SK-N-DZ (cell line): ENCODE measurements at regions not wholly inside any gene's neighbourhood (a gene's known extent, or its start where the extent isn't known, plus 50 kb on each side); places are given as distances from the start of the nearest gene placed in this dataset.
A peak's percentile ranks its signal among the peaks of the same experiment; 100 is the strongest.

Source experiments
- DNase-seq: peaks from one replicate; pipeline ENCODE4 v3.0.0-alpha.2; 2015; ENCODE audit warnings: low spot score

DNA sequence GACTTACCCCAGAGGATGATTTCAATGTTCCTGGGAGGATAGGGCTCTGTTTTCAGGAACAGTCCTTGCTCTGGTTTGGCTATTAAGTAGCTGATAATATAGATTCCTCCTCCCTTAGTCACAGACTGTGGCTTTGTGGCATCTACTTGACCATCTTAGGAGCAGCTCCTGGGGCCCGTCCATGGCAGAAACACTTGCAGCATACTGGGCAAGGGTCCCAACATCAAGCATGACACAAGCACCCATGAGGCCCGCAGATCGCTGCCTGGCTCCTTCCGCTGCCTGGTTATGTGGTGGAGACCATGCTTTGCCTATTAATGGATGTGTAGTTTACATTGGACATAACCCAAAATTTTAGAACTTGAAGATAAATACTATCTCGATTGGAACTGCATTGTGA is 170.1 kb downstream of the ICE1 start:
- no peak for DNase-seq

DNA sequence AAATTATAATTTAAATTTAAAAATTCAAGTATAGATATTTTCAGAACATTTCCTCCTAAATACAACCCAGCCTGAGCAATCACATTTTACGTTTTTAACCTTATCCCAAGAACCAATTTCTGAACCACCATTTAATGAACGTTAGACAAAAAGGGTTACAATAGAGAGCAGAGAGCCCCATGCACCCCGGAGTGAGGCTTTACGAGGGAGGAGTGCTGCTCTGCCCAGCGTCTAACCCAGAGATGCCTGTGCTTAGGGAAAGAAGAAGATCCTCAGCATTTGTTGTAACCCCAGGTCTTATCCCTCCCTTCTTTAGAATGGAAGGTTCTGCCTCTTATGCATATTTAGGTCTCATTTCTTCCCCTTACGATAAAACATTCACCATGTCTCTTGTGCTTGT is 169.1 kb downstream of the ICE1 start:
- DNase-seq, result no peak

DNA sequence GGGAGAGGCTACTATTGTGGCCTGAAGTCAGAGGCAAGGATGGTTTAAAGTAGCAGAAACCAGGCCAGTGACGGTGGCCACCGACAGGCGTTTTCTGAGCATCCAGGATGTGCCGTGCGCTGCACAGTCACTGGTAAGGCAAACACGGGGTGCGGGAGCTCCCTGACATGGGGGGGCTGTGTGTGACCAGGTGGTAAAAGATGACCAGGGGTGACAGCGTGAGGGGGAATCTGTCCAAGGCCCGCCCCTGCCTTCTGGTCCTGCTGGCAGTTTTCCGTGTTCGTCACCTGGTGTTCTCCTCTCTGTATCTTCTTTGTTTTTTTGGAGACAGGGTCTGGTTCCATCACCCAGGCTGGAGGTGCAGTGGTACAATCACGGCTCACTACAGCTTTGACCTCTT is 167.4 kb downstream of the ICE1 start:
- no peak for DNase-seq

DNA sequence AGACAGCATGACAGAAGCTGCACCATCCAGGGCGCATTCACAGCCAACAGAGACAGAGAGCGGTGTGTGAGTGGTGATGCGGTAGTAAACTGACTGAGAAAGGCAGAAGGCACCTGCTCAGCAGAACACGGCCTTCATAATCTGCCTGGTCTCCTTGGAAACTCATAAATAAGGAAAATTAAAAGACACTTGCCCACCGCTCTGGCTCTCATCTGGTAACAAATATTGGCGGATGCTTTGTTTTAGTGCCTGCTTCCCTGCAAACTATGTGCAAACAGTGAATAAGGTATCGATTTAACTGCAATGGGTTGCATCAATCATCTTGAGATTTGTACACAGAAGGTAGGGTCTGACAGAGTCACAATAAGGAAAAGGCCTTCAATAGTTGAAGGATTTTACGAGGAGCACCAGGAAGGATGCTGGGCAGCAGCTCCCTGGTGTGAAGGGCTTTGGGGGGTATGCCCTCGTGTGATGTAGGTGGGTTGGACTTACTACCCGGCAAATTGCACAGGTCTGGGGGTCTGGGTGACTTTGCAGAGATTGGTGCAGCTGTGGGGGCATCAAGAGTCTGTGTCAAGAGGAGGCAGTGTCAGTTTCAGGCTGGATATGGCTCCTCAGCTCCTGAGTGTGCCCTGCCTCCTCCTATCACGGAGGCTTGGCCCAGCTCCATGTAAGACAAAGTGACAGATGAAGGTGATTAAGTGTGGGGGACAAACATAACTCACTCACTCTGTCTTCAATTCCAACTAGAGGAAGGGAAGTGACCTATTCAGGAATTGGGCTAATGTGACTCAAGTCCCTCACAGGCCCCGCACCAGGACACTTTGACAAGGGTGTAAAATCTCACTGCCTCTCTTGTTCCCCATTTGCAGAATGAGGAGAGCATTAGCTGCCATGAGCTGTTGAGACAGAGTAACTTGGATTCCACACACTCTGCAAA is 166.7 kb downstream of the ICE1 start:
- no peak for DNase-seq

DNA sequence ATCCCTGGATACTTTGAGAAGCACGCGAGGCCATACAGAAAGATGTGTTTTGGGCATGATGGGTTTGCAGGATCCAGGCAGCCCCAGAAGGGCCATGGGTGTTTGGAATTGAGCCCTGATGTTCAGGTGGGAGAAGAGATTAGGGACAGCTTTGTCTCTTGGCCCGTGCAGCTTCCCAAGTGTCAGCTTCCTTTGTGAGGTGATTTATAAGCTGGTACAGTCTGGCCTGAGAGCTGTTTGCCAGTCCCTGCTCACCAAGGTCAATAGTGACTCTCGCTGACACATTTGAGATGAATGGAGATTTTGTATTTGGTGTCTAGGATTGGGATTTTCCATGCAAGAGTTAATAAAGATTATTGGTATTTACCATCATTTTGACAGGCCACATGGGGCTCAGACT is 165.9 kb downstream of the ICE1 start:
- DNase-seq, result no peak

- DNase-seq, result no peak
Measured at GRCh38 chr5:5587474-5587873, 165.0 kb downstream of the ICE1 start.

- DNase-seq, result no peak
Measured at GRCh38 chr5:5586721-5587120, 164.2 kb downstream of the ICE1 start.

DNA sequence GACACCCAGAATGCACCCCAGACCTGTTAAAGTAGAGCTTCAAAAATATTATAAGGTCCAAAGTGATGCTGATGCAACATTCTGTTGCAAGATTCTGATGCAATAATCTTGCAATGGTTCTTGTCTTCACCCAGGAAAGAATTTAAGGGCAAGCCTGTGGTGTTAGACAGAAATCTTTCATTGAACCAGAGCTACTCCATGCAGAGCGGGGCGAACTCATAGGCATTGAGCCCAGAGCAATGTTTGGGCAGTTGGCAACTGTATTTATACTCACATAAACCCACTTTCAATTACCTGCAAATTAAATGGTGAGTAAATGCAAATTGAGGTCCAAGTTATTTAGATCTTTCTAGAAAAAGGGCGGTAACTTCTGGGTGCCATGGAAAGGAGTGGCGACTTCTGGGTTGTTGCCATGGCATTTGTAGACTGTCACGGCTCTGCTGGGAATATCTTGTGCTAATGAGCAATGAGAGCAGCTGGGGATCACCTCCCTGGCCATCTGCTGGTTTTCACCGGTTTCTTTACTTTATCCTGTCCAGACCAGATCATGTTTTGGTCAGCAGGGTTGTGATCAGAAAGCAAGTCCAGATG is 163.4 kb downstream of the ICE1 start:
- no peak for DNase-seq

GRCh38 chr5:5584751-5585150 is 162.3 kb downstream of the ICE1 start:
- no peak for DNase-seq

GRCh38 chr5:5584236-5584745 is 161.8 kb downstream of the ICE1 start:
- no peak for DNase-seq

- no peak for DNase-seq
Measured at GRCh38 chr5:5583832-5584231, 161.4 kb downstream of the ICE1 start.

GRCh38 chr5:5583023-5583765 is 160.7 kb downstream of the ICE1 start:
- DNase-seq, result no peak

DNA sequence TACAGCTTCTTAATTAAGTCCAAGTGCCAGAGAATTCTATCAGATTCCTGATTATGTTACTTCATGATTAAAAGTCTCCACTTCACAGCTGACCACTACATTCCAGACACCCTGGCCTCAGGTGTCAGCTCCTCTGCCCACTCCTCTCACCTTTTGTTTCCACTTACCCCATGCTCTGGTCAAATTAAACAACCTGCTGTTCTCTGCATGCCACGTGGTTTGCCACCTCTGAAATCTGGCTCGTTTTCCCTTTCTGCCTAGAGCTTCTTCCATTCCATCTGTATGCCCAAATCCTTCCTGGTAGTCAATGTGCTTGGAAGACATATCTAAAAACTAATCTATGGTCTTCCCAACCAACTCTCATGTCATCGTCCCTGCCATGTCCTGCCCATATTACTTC is 158.6 kb downstream of the ICE1 start:
- DNase-seq, result no peak

DNA sequence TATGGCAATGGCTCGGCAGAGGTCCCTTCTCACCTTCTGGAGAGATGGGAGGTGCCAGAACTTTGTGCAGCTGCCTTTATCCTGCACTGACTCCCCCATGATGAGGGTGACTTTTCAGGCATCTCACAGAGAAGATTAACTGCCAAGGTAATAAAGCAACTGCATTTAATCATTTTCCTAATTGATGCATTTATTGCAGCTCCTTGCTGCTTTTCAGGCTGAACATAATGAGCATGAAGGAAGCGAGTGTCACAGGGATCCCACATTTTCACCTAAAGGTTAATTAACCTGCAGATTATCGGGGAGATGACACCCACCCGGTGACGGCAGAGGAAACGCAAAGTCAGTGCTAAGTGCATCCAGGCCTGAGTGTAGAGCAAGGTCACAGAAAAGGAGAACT is 154.3 kb downstream of the ICE1 start:
- no peak for DNase-seq

DNA sequence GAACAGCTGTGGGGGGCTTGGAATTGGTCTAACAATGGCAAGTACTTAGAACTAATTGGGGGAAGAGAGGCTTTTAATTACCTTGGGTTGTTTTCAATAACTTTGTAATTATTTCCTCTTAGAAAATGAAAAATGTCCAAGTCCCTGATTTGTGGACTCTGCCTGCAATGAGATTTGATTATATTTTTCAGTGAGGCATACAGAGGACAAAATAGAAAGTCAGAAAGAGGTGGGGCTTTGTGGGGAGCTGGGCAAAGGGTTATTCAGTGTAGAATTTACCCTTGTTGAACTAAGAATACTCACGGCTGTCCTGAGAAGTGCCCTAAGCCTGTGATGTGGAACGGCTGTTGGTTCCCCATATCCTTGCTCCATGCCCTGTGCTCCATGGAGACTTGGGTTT is 153.0 kb downstream of the ICE1 start:
- no peak for DNase-seq

GRCh38 chr5:5573798-5574380 is 151.4 kb downstream of the ICE1 start:
- DNase-seq, result no peak

DNA sequence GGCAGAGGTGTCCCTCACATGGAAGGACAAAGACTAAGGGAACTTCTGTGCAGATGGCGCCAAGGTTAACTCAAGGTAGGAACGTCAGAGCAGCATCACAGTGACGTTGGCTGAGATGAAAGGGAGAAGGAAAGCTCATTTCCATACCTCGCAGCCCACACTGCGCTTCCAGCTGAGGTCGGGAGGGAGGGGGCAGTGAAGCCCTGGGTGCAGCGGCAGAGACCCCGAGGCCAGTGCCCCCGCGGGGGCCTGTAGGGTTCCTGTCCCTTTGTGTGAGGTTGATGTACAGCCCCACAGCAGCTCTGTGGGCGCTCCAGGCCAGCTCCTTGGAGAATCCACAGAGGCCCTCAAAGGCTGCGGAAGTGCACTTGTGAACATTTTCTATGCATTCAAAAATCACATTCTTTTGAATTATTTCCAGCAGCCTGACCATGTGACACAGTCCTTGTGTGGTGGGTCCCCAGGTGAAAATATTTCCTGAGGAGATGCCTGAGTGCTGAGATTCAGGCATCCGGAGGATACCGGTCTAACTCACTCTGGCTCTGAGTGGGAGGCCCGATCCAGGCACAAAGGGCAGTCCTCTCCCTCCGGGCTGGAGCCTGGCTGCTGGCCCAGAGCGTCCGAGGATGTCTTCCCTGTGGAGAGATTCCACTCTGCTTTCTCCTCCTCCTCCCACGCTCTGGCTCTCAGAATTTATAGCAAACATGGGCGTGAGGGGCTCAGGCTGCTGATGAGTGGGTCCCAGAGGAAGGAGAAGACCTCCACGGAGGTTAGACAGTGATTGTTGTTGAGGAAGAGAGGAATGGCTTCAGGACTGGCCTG is 150.7 kb downstream of the ICE1 start:
- peak; percentile 59 for DNase-seq

GRCh38 chr5:5572010-5572865 is 149.8 kb downstream of the ICE1 start:
- DNase-seq, result peak; percentile 39

GRCh38 chr5:5570646-5571045 is 148.2 kb downstream of the ICE1 start:
- no peak for DNase-seq

DNA sequence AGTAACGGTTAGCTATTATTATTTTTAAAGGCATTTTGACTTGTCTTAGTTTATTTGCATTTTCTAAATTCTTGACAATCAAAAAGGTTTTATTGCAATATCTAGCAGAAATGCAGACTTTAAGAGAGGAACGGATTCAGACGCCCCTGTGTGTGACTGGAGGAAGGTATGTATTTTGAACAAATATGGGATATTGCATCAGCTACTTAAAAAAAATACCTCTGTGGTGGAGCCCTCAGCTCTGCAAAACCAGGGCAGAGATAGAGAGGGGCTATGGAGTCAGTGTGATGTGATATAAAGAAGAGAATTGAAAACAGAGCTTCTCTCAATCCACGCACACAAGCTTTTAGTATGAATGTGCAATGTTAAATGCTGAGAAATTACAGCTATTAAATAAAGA is 142.4 kb downstream of the ICE1 start:
- no peak for DNase-seq
